GM21390 (cell line): ENCODE measurements at regions not wholly inside any gene's neighbourhood (a gene's known extent, or its start where the extent isn't known, plus 50 kb on each side); places are given as distances from the start of the nearest gene placed in this dataset.

ENCODE experiments used
- ATAC-seq: cut with Tn5 transposase; IDR thresholded peaks from one replicate; pipeline ENCODE4 v1.9.1; 2021; ENCODE audit not compliant: unreplicated experiment

GRCh38 chr2:59008950-59009349 is 767.8 kb upstream of the FANCL start:
- no peak for ATAC-seq

- ATAC-seq: no peak
Observed at GRCh38 chr2:59005836-59006615, 764.9 kb upstream of the FANCL start.

- no peak for ATAC-seq
Observed at GRCh38 chr2:59004621-59005020, 763.5 kb upstream of the FANCL start.

DNA sequence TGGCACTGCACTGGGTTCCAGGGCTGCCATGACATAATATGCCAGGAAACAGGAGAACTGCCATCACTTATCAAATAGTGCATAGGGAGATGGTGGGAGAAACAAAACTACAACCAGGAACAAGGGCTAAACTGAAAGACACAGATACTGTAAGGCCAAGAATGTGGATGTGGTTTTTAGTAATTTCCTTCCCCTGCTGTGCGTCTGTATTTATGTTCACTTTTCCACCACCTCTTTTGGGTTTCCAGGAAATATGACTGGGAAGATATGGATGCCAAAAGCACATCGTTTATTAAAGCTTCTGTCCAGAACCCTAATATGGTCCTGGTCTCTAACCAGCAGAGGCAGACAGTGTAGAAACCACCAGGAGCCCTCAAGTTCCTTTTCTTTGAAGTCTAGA is 759.7 kb upstream of the FANCL start:
- no peak for ATAC-seq

GRCh38 chr2:58992062-58992706 is 751.1 kb upstream of the FANCL start:
- no peak for ATAC-seq

- no peak for ATAC-seq
Observed at GRCh38 chr2:58991357-58991756, 750.2 kb upstream of the FANCL start.

DNA sequence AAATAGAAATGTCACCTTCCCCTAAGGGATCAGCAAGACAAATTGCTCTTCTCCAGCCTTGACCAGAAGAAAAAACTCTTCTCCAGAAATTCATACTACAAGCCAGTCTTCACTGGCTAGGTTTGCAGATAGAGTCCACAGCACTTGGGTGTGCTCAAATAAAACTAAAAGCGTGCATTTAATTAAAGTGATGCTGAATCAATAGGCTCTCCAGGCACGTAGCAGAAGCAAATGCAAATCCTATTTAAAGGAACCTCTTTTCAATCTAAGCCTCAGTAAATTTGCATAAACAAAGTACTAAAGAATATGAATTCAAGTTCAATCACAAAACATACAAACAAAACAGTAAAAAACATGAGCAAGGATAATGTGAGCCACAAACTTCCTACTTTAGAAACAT is 744.4 kb upstream of the FANCL start:
- no peak for ATAC-seq

DNA sequence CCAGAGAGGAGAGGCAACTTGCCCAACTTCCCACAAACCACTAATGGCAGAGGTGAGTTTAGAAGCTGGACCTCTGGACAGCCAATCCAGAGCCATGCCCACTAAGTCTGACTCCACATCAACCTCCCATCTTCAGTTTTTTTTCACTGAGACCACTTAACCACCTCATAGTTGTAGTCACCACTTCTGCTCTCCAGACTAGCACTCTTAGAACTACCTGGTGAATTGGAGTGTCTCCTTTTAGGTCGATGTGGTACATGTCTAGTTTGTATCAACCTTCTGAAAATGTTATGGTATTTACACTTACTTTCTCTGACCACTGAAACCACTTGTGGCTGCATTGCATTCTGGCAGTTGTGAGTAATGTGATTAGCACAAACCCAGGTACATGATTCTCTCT is 743.6 kb upstream of the FANCL start:
- no peak for ATAC-seq

DNA sequence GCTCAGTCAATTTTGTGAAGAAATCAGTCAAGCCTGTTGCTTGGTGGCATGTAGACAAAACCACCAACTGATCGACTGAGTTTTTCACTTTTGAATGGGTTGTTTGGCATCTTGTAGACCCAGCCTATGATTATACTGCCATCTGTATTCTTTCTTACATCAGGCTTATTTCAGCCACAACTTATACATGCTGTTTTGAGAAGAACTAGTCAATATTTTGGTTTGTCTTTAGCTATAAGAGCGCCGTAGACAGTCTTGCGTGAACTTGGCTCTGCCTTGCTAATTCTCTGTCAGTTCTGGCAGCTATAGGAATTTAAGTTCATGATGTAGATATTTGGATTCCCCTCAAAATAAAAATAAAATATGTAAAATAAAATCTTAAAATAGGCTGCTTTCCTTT is 742.0 kb upstream of the FANCL start:
- no peak for ATAC-seq

- no peak for ATAC-seq
Observed at GRCh38 chr2:58981237-58981636, 740.1 kb upstream of the FANCL start.

GRCh38 chr2:58976375-58977071 is 735.4 kb upstream of the FANCL start:
- no peak for ATAC-seq

DNA sequence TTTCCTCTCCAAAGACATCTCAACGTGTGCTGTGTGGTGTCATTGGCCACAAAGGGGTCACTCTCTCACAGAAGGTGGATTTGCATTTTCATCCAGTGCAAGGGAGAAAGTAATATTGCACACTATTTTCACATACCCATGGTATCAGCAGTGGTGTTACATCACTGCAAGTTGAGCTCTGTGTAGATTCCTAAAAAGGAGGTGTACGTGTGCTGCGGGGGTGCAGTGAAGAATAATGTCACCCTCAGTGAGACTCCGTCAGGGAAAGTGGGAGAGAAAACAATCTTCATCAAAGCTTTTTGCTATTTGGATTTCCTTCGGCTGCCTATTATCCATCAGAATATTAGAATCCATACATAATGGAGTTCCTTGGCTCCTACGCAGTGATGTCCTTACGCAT is 733.8 kb upstream of the FANCL start:
- no peak for ATAC-seq

DNA sequence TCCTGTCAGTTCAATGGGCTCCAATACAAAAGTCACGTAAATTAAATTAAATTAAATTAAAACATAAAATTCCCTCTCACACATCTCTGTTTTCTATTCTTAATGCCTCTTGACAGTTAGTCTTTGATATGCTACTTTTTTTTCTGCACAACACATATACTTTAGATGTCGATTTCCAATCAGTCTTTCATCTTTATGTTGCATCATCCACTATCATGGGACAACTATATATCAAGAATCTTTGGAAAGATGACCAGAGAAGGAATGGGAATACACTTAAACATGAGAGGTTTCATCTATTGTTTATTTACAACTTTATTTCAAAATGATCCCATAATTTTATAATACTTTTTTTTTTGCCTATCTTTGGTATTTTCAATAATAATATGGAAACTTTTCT is 733.3 kb upstream of the FANCL start:
- ATAC-seq: no peak

GRCh38 chr2:58973811-58974281 is 732.7 kb upstream of the FANCL start:
- ATAC-seq: no peak

DNA sequence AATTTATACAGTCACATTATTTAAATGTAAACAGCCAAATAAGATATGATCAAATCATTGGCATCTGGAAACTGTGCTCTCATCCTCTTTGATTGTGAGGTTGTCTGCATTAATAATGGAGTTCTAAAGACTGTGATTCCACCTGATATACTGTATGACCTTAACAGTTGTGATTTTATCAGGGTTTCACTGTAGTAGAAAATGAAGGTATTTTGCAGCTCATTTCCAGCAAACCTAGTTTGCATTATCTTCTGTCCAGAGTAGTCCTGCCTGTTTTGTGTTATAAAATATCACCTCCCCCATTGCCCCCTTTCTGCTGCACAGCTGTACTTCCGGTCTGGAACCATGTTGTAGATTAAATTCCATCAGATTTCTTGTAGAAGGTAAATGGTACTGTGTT is 731.6 kb upstream of the FANCL start:
- ATAC-seq: no peak

- ATAC-seq: no peak
Observed at GRCh38 chr2:58971511-58972360, 730.6 kb upstream of the FANCL start.

GRCh38 chr2:58970365-58970764 is 729.2 kb upstream of the FANCL start:
- no peak for ATAC-seq

GRCh38 chr2:58968885-58969284 is 727.8 kb upstream of the FANCL start:
- no peak for ATAC-seq

DNA sequence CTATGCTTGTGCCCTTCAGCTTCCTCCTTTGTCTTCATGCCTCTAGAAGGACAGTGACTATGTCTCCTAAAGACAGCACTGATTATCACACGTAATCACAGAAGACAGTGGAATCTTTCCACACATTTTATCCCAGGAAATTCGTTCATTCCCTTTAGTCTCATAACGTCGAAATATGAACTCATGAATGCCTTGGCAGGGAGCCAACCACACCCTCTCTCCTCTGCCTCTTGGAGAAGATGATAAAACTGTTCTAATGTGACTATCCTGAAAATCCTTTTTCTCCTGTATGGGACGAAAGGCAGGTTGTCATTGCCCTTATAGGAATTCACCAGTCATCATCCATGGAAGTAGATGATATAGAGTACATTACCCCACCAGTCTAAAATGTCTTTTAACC is 726.6 kb upstream of the FANCL start:
- ATAC-seq: no peak

DNA sequence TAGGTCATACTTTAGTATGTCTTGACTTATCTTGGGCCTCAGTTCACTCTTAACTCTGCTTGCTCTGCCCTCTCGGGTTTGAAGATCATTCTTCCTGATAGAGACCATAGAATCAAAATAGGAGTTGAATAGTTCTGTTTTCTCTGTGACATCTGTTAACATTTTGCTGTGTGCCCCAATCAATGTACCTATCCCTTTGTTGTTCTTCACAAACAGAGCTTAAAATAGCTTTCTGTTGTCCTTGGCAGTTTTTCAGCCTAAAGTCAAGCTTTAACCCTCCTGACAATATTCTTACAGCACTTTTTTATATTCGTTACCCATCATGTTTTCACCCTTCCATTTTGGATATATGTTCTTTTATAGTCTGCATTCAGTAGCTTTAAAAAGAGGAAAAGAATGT is 724.5 kb upstream of the FANCL start:
- no peak for ATAC-seq

DNA sequence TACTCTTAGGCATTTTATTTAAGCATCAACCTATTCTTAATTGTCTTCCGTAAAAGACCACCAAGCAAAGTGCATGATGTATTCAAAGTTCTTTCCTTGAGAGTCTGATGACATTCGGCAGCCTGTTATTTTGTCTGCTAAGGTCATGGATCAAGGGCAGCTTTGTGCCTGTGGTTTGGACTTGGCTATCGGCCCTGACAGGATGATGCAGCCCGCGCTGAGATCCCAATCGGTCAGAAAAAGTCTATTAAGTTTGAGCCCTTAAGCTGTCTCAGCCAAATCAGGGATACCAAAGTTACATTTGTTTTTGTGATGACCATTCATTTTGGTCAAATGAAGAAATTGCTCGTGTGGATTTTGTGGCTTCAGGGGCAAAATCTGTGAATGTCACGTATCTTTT is 718.9 kb upstream of the FANCL start:
- no peak for ATAC-seq
